HG03378 (cell line): ENCODE measurements at regions not wholly inside any gene's neighbourhood (a gene's known extent, or its start where the extent isn't known, plus 50 kb on each side); places are given as distances from the start of the nearest gene placed in this dataset.

ENCODE experiments used
- ATAC-seq: cut with Tn5 transposase; IDR thresholded peaks from one replicate; pipeline ENCODE4 v1.9.1; 2021; ENCODE audit warnings: mild to moderate bottlenecking, moderate library complexity; ENCODE audit not compliant: unreplicated experiment

- no peak for ATAC-seq
Observed at GRCh38 chr11:8340296-8340695, 76.6 kb upstream of the LMO1 start.

GRCh38 chr11:8339592-8340022, 75.9 kb upstream of the LMO1 start:
- no peak for ATAC-seq

GRCh38 chr11:8338138-8338537, 74.5 kb upstream of the LMO1 start:
- no peak for ATAC-seq

GRCh38 chr11:8337130-8337795, 73.6 kb upstream of the LMO1 start:
- ATAC-seq = no peak

- ATAC-seq = no peak
Observed at GRCh38 chr11:8336356-8337129, 72.9 kb upstream of the LMO1 start.

- no peak for ATAC-seq
Observed at GRCh38 chr11:8335683-8336082, 72.0 kb upstream of the LMO1 start.

GRCh38 chr11:8335186-8335585, 71.5 kb upstream of the LMO1 start:
- no peak for ATAC-seq

GRCh38 chr11:8333811-8334401, 70.2 kb upstream of the LMO1 start:
- no peak for ATAC-seq

- no peak for ATAC-seq
Observed at GRCh38 chr11:8333376-8333775, 69.7 kb upstream of the LMO1 start.

GRCh38 chr11:8332891-8333290, 69.2 kb upstream of the LMO1 start:
- ATAC-seq = no peak

- no peak for ATAC-seq
Observed at GRCh38 chr11:8332196-8332595, 68.5 kb upstream of the LMO1 start.

- ATAC-seq = no peak
Observed at GRCh38 chr11:8331767-8332166, 68.1 kb upstream of the LMO1 start.

- no peak for ATAC-seq
Observed at GRCh38 chr11:8330896-8331295, 67.2 kb upstream of the LMO1 start.

GRCh38 chr11:8330404-8330803, 66.7 kb upstream of the LMO1 start:
- no peak for ATAC-seq

- ATAC-seq = no peak
Observed at GRCh38 chr11:8329847-8330361, 66.2 kb upstream of the LMO1 start.

- ATAC-seq = no peak
Observed at GRCh38 chr11:8329336-8329735, 65.7 kb upstream of the LMO1 start.

GRCh38 chr11:8328848-8329330, 65.2 kb upstream of the LMO1 start:
- ATAC-seq = peak; percentile 55

GRCh38 chr11:8328231-8328794, 64.6 kb upstream of the LMO1 start:
- no peak for ATAC-seq

GRCh38 chr11:8327761-8328192, 64.1 kb upstream of the LMO1 start:
- peak; percentile 83 for ATAC-seq

- ATAC-seq = no peak
Observed at GRCh38 chr11:8326337-8326736, 62.7 kb upstream of the LMO1 start.

GRCh38 chr11:8325591-8326304, 62.1 kb upstream of the LMO1 start:
- no peak for ATAC-seq
